PC-9 (cell line): ENCODE measurements at regions not wholly inside any gene's neighbourhood (a gene's known extent, or its start where the extent isn't known, plus 50 kb on each side); places are given as distances from the start of the nearest gene placed in this dataset.
A peak's percentile ranks its signal among the peaks of the same experiment; 100 is the strongest.

Experiments
- BruUV-seq: library from RNA; stranded (reverse); fragments of 400-500 nt; replicated peaks from 2 replicates; lab custom pipeline; 2021; lab: Mats Ljungman, UMichigan
- CTCF ChIA-PET: fragments of 300-600 bp; sonication (Branson Sonifier 250); formaldehyde crosslinking; loops from one replicate; lab custom pipeline; 2022; ENCODE audit warnings: antibody characterized with exemption; lab: Charles Lee
- POLR2A ChIA-PET: fragments of 300-600 bp; sonication (Branson Sonifier 250); formaldehyde crosslinking; loops from one replicate; lab custom pipeline; 2022; ENCODE audit warnings: antibody characterized with exemption; ENCODE audit not compliant: unreplicated experiment; lab: Charles Lee
- DNase-seq, 2 experiments: peaks; one replicate each; pipeline versions ENCODE4 v3.0.0 to v3.0.0-alpha.2; 2015 to 2022; ENCODE audit warnings: mixed read lengths in 1 of 2
- H2AFZ ChIP-seq: fragments of 200-600 bp; sonication (generic); 2 replicates; pipeline ENCODE4 v1.8.1; 2017; ENCODE audit warnings: antibody characterized with exemption
- H3F3A ChIP-seq: fragments of 200-600 bp; sonication (generic); 2 replicates; pipeline ENCODE4 v1.8.1; 2017; ENCODE audit warnings: antibody characterized with exemption, mild to moderate bottlenecking, low read depth; ENCODE audit not compliant: insufficient read depth
- H3K27ac ChIP-seq: fragments of 200-600 bp; sonication (generic); 2 replicates; pipeline ENCODE4 v1.6.1; 2016; ENCODE audit warnings: mixed run types
- H3K27me3 ChIP-seq: fragments of 200-600 bp; sonication (generic); 2 replicates; pipeline ENCODE4 v1.6.1; 2016; ENCODE audit warnings: low read depth, mixed run types; ENCODE audit not compliant: insufficient read depth
- H3K36me3 ChIP-seq: fragments of 200-600 bp; sonication (generic); 2 replicates; pipeline ENCODE4 v1.6.1; 2016; ENCODE audit warnings: low read depth, mixed run types
- H3K4me1 ChIP-seq: fragments of 200-600 bp; sonication (generic); replicated peaks from 2 replicates; pipeline ENCODE4 v1.6.1; 2016; ENCODE audit warnings: mixed run types; ENCODE audit not compliant: insufficient read depth
- H3K4me2 ChIP-seq: fragments of 200-600 bp; sonication (generic); 2 replicates; pipeline ENCODE4 v1.6.1; 2017; ENCODE audit warnings: mixed run types
- H3K4me3 ChIP-seq: fragments of 200-600 bp; sonication (generic); 2 replicates; pipeline ENCODE4 v1.6.1; 2016; ENCODE audit warnings: mixed run types
- H3K79me2 ChIP-seq: fragments of 200-600 bp; sonication (generic); 2 replicates; pipeline ENCODE4 v1.6.1; 2017; ENCODE audit warnings: low read depth, mixed run types
- H3K9me2 ChIP-seq: fragments of 200-600 bp; sonication (generic); 2 replicates; pipeline ENCODE4 v1.8.1; 2017; ENCODE audit warnings: mild to moderate bottlenecking; ENCODE audit not compliant: insufficient read depth
- H3K9me3 ChIP-seq: fragments of 200-600 bp; sonication (generic); 2 replicates; pipeline ENCODE4 v1.8.1; 2016; ENCODE audit warnings: low read depth; ENCODE audit not compliant: insufficient read depth
- H4K20me1 ChIP-seq: fragments of 200-600 bp; sonication (generic); 2 replicates; pipeline ENCODE4 v1.8.1; 2017; ENCODE audit not compliant: insufficient read depth
- CTCF ChIP-seq: fragments of 200-600 bp; sonication (generic); conservative IDR thresholded peaks from 2 replicates; pipeline ENCODE4 v1.6.1; 2017; ENCODE audit warnings: mixed run types, antibody characterized with exemption, mild to moderate bottlenecking, moderate library complexity
- EZH2 ChIP-seq: fragments of 200-600 bp; sonication (generic); IDR thresholded peaks from 2 replicates; pipeline ENCODE4 v1.8.0; 2017; ENCODE audit warnings: antibody characterized with exemption, low read depth
- intact Hi-C: fragments of 100-400 bp; cut with micrococcal nuclease; formaldehyde crosslinking; loops from one replicate; pipeline ENCODE4 v1.10.0; 2022; ENCODE audit not compliant: unreplicated experiment

GRCh38 chr13:27708325-27708724, 84.0 kb upstream of the GSX1 start:
- BruUV-seq = no TSS peak
- Histone ChIP-seq H3K27me3 (peaks cover 4% of the 10 kb centered on the region), H3K4me3 (no peak overlapping the region), H3K4me2 (peak overlapping the region; percentile 34), H3F3A (no peaks in the 10 kb centered on the region), H3K79me2 (no peaks in the 10 kb centered on the region), H3K36me3 (no peaks in the 10 kb centered on the region), H3K9me3 (no peaks in the 10 kb centered on the region), H4K20me1 (no peaks in the 10 kb centered on the region), H3K27ac (no peak overlapping the region), H3K9me2 (no peaks in the 10 kb centered on the region), H2AFZ (no peak overlapping the region), H3K4me1 (no peaks in the 10 kb centered on the region)
- no peak for DNase-seq
- ChIA-PET CTCF (no interaction called here), POLR2A (no interaction called here)
- TF ChIP-seq EZH2 = no peak
- no peak for TF ChIP-seq CTCF
- intact Hi-C loops = no loop called here

GRCh38 chr13:27709779-27710178, 82.5 kb upstream of the GSX1 start:
- H3K4me2 ChIP-seq = no peak overlapping the region
- no peaks in the 10 kb centered on the region for H3K4me1 ChIP-seq
- H4K20me1 ChIP-seq = no peaks in the 10 kb centered on the region
- H3F3A ChIP-seq = no peaks in the 10 kb centered on the region
- H3K27me3 ChIP-seq = peaks cover 4% of the 10 kb centered on the region
- TF ChIP-seq CTCF (no peak), EZH2 (no peak)
- ChIA-PET POLR2A (no interaction called here), CTCF (no interaction called here)
- DNase-seq = no peak
- no peaks in the 10 kb centered on the region for H3K9me3 ChIP-seq
- intact Hi-C loops = loop anchor here (5.0 kb wide), 1 partner anchor 177 kb away; no protein-coding TSS in a partner anchor
- H3K79me2 ChIP-seq = no peaks in the 10 kb centered on the region
- no peaks in the 10 kb centered on the region for H3K36me3 ChIP-seq
- H3K27ac ChIP-seq = no peak overlapping the region
- no peak overlapping the region for H2AFZ ChIP-seq
- no TSS peak for BruUV-seq
- no peak overlapping the region for H3K4me3 ChIP-seq
- no peaks in the 10 kb centered on the region for H3K9me2 ChIP-seq

GRCh38 chr13:27712421-27712820, 79.9 kb upstream of the GSX1 start:
- Histone ChIP-seq H3K9me3 (no peaks in the 10 kb centered on the region), H3K79me2 (no peaks in the 10 kb centered on the region), H4K20me1 (no peaks in the 10 kb centered on the region), H3K4me1 (no peaks in the 10 kb centered on the region), H3K4me3 (no peak overlapping the region), H2AFZ (no peak overlapping the region), H3K27ac (no peak overlapping the region), H3K9me2 (no peaks in the 10 kb centered on the region), H3K27me3 (peaks cover 29% of the 10 kb centered on the region), H3K4me2 (no peak overlapping the region), H3F3A (no peaks in the 10 kb centered on the region), H3K36me3 (no peaks in the 10 kb centered on the region)
- no TSS peak for BruUV-seq
- ChIA-PET POLR2A (no interaction called here), CTCF (no interaction called here)
- TF ChIP-seq EZH2 (no peak), CTCF (0 out of 2 replicates have a peak, but pooled peaks have one; percentile 23)
- DNase-seq = no peak
- intact Hi-C loops = loop anchor here (5.0 kb wide), 1 partner anchor 180 kb away; no protein-coding TSS in a partner anchor
